ENCODE measurements at regions not wholly inside any gene's neighbourhood (a gene's known extent, or its start where the extent isn't known, plus 50 kb on each side); places are given as distances from the start of the nearest gene placed in this dataset.

DNA sequence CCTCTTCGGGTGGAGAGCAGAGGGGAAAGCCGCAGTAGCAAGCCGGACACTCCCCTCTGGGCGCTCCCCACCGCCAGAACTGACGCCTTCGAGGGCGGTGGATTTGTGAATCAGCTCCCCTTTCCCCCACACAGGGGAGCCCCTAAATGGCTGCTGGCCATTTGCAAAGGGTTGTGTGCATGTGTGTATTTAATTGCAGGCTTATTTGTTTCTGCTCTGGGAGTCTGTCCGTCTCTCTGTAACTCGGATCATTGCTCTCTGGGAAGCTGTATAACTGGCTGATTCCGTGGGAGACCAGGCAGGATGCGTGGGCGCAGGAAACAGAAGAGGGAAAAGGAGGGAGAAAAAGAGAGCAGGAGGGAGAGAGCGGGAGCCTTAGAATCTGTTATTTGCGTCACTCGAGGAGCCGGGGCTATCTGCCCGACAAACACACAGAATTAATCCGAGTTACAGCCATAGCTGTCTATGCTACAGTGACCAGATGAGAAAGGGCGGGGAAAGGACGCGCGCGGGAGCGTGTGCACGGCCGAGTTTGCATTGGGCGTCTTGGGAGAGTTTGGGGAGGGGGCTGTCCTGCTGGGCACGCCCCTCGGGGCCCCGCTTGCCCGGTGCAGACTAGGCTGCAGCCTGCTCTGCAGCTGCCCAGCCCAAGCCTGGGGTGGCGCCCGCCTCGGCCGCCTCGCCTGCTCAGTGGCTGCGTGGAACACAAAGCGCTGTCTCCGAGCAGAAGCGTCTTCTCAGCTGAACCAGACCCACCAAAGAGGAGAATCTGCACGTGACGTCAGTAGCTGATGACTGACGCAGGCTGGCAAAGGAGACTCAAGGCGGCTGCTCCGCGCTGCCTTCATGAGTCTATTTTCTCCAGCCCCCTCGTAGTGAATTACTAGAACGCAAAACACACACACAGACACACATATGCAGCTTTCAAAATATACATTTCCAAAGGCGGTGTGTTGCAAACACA lies 105.3 kb upstream of the HSD17B12 start:
- TF ChIP-seq, protein P1, sequence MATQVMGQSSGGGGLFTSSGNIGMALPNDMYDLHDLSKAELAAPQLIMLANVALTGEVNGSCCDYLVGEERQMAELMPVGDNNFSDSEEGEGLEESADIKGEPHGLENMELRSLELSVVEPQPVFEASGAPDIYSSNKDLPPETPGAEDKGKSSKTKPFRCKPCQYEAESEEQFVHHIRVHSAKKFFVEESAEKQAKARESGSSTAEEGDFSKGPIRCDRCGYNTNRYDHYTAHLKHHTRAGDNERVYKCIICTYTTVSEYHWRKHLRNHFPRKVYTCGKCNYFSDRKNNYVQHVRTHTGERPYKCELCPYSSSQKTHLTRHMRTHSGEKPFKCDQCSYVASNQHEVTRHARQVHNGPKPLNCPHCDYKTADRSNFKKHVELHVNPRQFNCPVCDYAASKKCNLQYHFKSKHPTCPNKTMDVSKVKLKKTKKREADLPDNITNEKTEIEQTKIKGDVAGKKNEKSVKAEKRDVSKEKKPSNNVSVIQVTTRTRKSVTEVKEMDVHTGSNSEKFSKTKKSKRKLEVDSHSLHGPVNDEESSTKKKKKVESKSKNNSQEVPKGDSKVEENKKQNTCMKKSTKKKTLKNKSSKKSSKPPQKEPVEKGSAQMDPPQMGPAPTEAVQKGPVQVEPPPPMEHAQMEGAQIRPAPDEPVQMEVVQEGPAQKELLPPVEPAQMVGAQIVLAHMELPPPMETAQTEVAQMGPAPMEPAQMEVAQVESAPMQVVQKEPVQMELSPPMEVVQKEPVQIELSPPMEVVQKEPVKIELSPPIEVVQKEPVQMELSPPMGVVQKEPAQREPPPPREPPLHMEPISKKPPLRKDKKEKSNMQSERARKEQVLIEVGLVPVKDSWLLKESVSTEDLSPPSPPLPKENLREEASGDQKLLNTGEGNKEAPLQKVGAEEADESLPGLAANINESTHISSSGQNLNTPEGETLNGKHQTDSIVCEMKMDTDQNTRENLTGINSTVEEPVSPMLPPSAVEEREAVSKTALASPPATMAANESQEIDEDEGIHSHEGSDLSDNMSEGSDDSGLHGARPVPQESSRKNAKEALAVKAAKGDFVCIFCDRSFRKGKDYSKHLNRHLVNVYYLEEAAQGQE (IDR thresholded peaks at IDR 0.05; ENCODE audit: insufficient read depth in 1 of 2, low read depth in 2 of 2, low read length in 2 of 2): peak in 1 of 2 experiments; percentile 22; a peak in 1 of 4 replicates
- TF ChIP-seq POLR2AphosphoS5 (IDR thresholded peaks at IDR 0.05; ENCODE audit: low read depth, low read length) (0 out of 2 replicates have a peak, but pooled peaks have one; percentile 21), FOXP2 (optimal IDR thresholded peaks at IDR 0.05; ENCODE audit: borderline replicate concordance, extremely low read depth, extremely low read length, insufficient read depth) (no peak), TAF1 (IDR thresholded peaks at IDR 0.05; ENCODE audit: borderline replicate concordance, insufficient read depth, low read length) (no peak)

DNA sequence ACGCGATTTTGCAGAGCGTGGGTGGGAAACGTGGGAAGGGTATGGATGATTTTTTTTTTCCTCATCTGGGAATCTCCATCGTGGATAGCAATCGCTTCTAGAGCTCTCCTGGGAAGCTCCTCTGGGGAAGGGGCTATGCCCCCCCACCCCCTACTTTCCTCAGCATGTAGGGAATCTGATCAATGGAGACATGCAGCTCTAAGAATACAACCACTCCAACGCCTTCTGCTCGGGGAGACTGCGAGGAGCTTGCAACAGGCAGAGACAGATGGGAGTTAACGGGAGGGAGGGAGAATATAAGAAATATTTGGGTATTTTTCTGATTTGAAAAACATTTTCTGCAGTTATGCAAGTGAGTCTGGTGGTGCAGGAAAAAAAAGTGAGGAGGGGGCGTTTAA lies 104.6 kb upstream of the HSD17B12 start:
- TF ChIP-seq SIN3A (IDR thresholded peaks at IDR 0.05; ENCODE audit: borderline replicate concordance, insufficient read depth, low read length) (no peak), TAF1 (IDR thresholded peaks at IDR 0.05; ENCODE audit: borderline replicate concordance, insufficient read depth, low read length) (peak; percentile 26; the same call in 1 of the 2 replicates)
- TF ChIP-seq, protein P1 (IDR thresholded peaks at IDR 0.05; ENCODE audit: insufficient read depth in 1 of 2, low read depth in 2 of 2, low read length in 2 of 2): 0 out of 4 replicates have a peak, but pooled peaks of 1 of the 2 experiments have one; percentile 12

DNA sequence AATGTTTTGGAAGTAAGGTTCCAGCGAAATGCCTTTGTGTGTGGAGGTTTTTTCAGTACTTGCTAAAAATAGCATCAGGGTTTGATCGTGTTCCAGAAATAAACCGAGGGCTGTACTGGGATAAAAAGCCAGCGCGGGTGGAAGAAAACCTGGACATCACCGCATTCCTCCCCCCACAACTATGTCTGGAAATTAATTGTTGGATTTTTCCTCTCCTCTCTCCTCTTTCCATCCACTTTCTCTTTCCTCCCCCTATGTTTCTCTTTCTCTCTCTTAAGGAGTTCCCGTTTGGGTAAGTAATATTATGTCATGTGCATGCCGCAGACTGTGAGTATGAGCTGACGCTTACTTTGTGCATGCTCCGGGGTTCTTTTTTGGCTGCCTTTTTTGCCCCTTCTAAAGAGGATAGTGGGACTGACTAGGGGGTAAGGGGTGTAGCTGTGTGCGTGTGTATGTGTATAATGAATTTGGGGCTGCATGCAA lies 104.2 kb upstream of the HSD17B12 start:
- TF ChIP-seq SIN3A (IDR thresholded peaks at IDR 0.05; ENCODE audit: borderline replicate concordance, insufficient read depth, low read length) (no peak), FOXP2 (optimal IDR thresholded peaks at IDR 0.05; ENCODE audit: borderline replicate concordance, extremely low read depth, extremely low read length, insufficient read depth) (no peak), TAF1 (IDR thresholded peaks at IDR 0.05; ENCODE audit: borderline replicate concordance, insufficient read depth, low read length) (no peak), POLR2AphosphoS5 (IDR thresholded peaks at IDR 0.05; ENCODE audit: low read depth, low read length) (no peak)
- TF ChIP-seq, protein P1 (IDR thresholded peaks at IDR 0.05; ENCODE audit: insufficient read depth in 1 of 2, low read depth in 2 of 2, low read length in 2 of 2): 0 out of 4 replicates have a peak, but pooled peaks of 1 of the 2 experiments have one; percentile 12

DNA sequence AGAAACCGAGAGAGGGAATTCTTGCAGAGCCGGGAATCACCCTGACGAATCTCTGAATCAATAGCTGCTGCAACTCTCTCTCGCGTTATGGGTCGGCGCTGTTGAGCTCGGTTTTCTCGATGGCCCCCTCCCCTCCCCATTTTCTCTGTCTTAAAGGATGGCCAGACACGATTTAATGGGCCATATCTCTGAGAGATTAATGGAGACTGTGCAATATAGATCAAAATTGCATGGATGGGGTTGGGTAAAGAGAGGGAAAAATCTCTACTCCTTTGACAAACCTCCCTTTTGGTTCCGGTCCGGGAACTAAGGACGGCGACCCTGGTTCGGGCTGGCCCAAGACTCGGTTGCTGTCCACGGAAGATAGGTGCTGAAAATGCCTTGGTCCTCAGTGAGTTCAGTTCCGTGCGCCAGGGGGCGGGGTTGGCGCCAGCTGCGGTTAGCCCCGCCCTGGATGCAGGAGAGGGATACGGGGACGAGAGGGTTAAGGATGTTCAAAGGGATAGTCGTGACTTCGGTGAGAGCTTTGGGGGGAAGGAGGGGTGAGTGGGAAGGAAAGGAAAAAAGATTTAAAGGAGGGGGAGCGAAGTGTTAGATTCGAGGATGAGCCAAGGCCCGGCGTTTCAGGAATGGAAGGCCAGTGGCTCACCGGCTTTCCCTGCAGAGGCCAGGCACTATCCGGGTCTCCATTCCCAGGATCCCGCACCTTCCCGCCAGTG lies 103.6 kb upstream of the HSD17B12 start:
- TF ChIP-seq POLR2AphosphoS5 (IDR thresholded peaks at IDR 0.05; ENCODE audit: low read depth, low read length): no peak
- peak; percentile 46 for TF ChIP-seq FOXP2 (optimal IDR thresholded peaks at IDR 0.05; ENCODE audit: borderline replicate concordance, extremely low read depth, extremely low read length, insufficient read depth)
- TF ChIP-seq TAF1 (IDR thresholded peaks at IDR 0.05; ENCODE audit: borderline replicate concordance, insufficient read depth, low read length): no peak
- peak; percentile 82; the same call in 1 of the 2 replicates for TF ChIP-seq SIN3A (IDR thresholded peaks at IDR 0.05; ENCODE audit: borderline replicate concordance, insufficient read depth, low read length)
- TF ChIP-seq, protein P1 (IDR thresholded peaks at IDR 0.05; ENCODE audit: insufficient read depth in 1 of 2, low read depth in 2 of 2, low read length in 2 of 2): peak; percentile 99
